Breast epithelium (tissue), 3 donors: ENCODE measurements at regions not wholly inside any gene's neighbourhood (a gene's known extent, or its start where the extent isn't known, plus 50 kb on each side); places are given as distances from the start of the nearest gene placed in this dataset.

Experiments
- POLR2A ChIP-seq: fragments of 450-650 bp; IDR thresholded peaks from one replicate; pipeline ENCODE4 v1.6.1; 2016; ENCODE audit warnings: antibody characterized with exemption, mild to moderate bottlenecking, moderate library complexity
- POLR2AphosphoS5 ChIP-seq, 3 donors: sonication (generic); formaldehyde crosslinking; IDR thresholded peaks; one replicate each; pipeline ENCODE4 v1.6.1; 2017; ENCODE audit warnings: antibody characterized with exemption in 3 of 3
- TF ChIP-seq, protein P1 (sequence below), 3 donors: fragments of 450-650 bp; IDR thresholded peaks; one replicate each; pipeline ENCODE4 v1.5.1; 2016 to 2017; ENCODE audit warnings: antibody characterized with exemption in 3 of 3, mild to moderate bottlenecking in 3 of 3, moderate library complexity in 3 of 3

DNA sequence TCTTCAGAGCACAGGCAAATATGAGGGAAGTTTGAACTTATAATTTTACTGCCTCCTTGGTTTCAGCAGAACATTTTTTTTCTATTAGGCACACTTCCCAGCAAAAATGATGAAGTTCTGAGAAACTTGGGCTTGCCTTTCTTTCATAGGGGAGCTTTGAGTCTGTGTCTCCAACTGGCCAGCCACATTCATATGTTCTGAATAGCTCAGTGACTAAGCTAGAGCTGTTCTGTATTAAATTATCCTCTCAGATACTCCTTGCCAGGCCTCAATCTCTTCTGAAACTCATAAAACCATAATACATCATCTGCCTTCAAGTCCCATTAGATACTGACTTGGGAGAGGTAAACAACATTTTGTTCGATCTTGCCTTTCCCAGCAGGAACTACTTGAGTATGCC lies 476.5 kb downstream of the GPAM start:
- TF ChIP-seq, protein P1, sequence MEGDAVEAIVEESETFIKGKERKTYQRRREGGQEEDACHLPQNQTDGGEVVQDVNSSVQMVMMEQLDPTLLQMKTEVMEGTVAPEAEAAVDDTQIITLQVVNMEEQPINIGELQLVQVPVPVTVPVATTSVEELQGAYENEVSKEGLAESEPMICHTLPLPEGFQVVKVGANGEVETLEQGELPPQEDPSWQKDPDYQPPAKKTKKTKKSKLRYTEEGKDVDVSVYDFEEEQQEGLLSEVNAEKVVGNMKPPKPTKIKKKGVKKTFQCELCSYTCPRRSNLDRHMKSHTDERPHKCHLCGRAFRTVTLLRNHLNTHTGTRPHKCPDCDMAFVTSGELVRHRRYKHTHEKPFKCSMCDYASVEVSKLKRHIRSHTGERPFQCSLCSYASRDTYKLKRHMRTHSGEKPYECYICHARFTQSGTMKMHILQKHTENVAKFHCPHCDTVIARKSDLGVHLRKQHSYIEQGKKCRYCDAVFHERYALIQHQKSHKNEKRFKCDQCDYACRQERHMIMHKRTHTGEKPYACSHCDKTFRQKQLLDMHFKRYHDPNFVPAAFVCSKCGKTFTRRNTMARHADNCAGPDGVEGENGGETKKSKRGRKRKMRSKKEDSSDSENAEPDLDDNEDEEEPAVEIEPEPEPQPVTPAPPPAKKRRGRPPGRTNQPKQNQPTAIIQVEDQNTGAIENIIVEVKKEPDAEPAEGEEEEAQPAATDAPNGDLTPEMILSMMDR (IDR thresholded peaks at IDR 0.05): no peak
- TF ChIP-seq POLR2A (no peak), POLR2AphosphoS5 (IDR thresholded peaks at IDR 0.05) (peak in 1 of 3 donors; percentile 30)
